Fibroblast of lung (primary cell): ENCODE measurements at regions not wholly inside any gene's neighbourhood (a gene's known extent, or its start where the extent isn't known, plus 50 kb on each side); places are given as distances from the start of the nearest gene placed in this dataset.

Source experiments
- CTCF ChIP-seq, 2 donors: IDR thresholded peaks in 1 of 2; conservative IDR thresholded peaks in 1 of 2; 1 replicate in 1 of 2; 2 replicates in 1 of 2; pipeline ENCODE4 v1.5.1; 2011 to 2012; ENCODE audit warnings: low read length in 2 of 2, control low read depth in 1 of 2, inconsistent platforms in 1 of 2, low read depth in 1 of 2, mild to moderate bottlenecking in 1 of 2
- EZH2 ChIP-seq: IDR thresholded peaks from 2 replicates; pipeline ENCODE4 v1.5.1; 2012; ENCODE audit warnings: low read length, control low read depth, mild to moderate bottlenecking; ENCODE audit errors: missing control alignments

DNA sequence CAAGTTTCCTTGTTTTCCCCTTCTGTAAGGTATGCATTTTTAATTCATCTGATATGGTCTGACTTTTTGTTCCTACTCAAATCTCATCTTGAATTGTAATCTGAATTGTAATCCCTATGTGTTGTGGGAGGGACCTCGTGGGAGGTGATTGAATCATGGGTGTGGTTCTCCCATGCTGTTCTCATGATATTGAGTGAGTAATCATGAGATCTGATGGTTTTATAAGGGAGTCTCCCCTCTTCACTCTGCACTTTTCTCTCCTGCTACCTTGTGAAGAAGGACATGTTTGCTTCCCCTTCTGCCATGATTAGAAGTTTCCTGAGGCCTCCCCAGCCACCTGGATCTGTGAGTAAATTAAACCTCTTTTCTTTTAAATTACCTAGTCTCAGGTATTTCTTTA lies 476.1 kb downstream of the LPIN1 start:
- TF ChIP-seq CTCF (conservative IDR thresholded peaks at IDR 0.05 in 1 of 2, IDR thresholded peaks at IDR 0.05 in 1 of 2; ENCODE audit: low read depth in 1 of 2, low read length in 2 of 2) (no peak), EZH2 (no peak)
